Loucy (cell line): ENCODE measurements at regions not wholly inside any gene's neighbourhood (a gene's known extent, or its start where the extent isn't known, plus 50 kb on each side); places are given as distances from the start of the nearest gene placed in this dataset.

Experiments
- H2AFZ ChIP-seq: fragments of 200-600 bp; sonication (generic); 2 replicates; pipeline ENCODE4 v1.6.0; 2016; ENCODE audit warnings: antibody characterized with exemption, mild to moderate bottlenecking, low read length, moderate library complexity
- H3F3A ChIP-seq: fragments of 200-600 bp; 2 replicates; pipeline ENCODE4 v1.6.0; 2016; ENCODE audit warnings: antibody characterized with exemption, low read depth, mild to moderate bottlenecking
- H3K27me3 ChIP-seq: fragments of 200-600 bp; sonication (generic); 2 replicates; pipeline ENCODE4 v1.6.1; 2014; ENCODE audit warnings: low read length, mild to moderate bottlenecking; ENCODE audit not compliant: insufficient read depth, poor library complexity, severe bottlenecking
- H3K36me3 ChIP-seq: fragments of 200-600 bp; sonication (generic); 2 replicates; pipeline ENCODE4 v1.6.1; 2016; ENCODE audit warnings: low read length; ENCODE audit not compliant: insufficient read depth
- H3K4me1 ChIP-seq: fragments of 200-600 bp; sonication (generic); 2 replicates; pipeline ENCODE4 v1.5.1; 2014; ENCODE audit warnings: low read length, mild to moderate bottlenecking; ENCODE audit not compliant: insufficient read depth, poor library complexity, severe bottlenecking
- H3K4me2 ChIP-seq: fragments of 200-600 bp; sonication (generic); 2 replicates; pipeline ENCODE4 v1.6.0; 2014; ENCODE audit warnings: antibody characterized with exemption, low read length, low read depth, mild to moderate bottlenecking; ENCODE audit not compliant: poor library complexity, severe bottlenecking
- H3K4me3 ChIP-seq: fragments of 200-600 bp; sonication (generic); 2 replicates; pipeline ENCODE4 v1.5.1; 2014; ENCODE audit warnings: low read length, mild to moderate bottlenecking, mixed read lengths; ENCODE audit not compliant: poor library complexity, severe bottlenecking
- H3K79me2 ChIP-seq: fragments of 200-600 bp; sonication (generic); 2 replicates; pipeline ENCODE4 v1.6.1; 2014; ENCODE audit warnings: low read length; ENCODE audit not compliant: insufficient read depth
- H3K9ac ChIP-seq: fragments of 200-600 bp; sonication (generic); 2 replicates; pipeline ENCODE4 v1.6.0; 2014; ENCODE audit warnings: mild to moderate bottlenecking, low read depth, low read length, moderate library complexity; ENCODE audit not compliant: poor library complexity, severe bottlenecking
- H3K9me2 ChIP-seq: fragments of 200-600 bp; sonication (generic); replicated peaks from 2 replicates; pipeline ENCODE4 v1.6.1; 2016; ENCODE audit warnings: low read depth, low read length, mixed read lengths
- H3K9me3 ChIP-seq: fragments of 200-600 bp; sonication (generic); 2 replicates; pipeline ENCODE4 v1.6.1; 2014; ENCODE audit warnings: mild to moderate bottlenecking, antibody characterized with exemption, low read length, low read depth; ENCODE audit not compliant: insufficient read depth
- H4K20me1 ChIP-seq: fragments of 200-600 bp; sonication (generic); 2 replicates; pipeline ENCODE4 v1.6.0; 2014; ENCODE audit warnings: antibody characterized with exemption, low read length, mild to moderate bottlenecking; ENCODE audit not compliant: insufficient read depth, poor library complexity, severe bottlenecking
- CTCF ChIP-seq: fragments of 200-600 bp; sonication (generic); conservative IDR thresholded peaks from 2 replicates; pipeline ENCODE4 v1.5.1; 2014; ENCODE audit warnings: mild to moderate bottlenecking, antibody characterized with exemption, low read length
- EZH2phosphoT487 ChIP-seq: fragments of 200-600 bp; IDR thresholded peaks from 2 replicates; pipeline ENCODE4 v1.6.1; 2018; ENCODE audit warnings: antibody characterized with exemption, mild to moderate bottlenecking, moderate library complexity, borderline replicate concordance

DNA sequence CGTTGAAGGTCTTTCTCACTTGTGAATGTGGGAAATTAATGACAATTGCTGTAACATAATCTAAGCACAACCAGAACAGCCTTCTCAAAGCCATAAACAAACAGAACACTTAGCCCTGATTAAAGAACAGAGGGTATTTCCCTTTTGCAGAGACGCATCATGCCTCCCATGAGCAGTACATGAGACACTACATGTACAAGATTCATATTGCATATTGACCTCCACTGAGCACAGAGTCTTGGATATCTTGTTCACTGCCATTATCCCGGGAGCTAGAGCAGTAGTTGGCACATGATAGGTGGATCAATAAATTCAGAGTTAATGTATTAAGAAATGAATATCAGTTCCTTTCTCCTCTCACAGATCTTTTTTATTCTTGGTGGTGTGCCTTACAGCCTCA is 1194.3 kb upstream of the TENM4 start:
- Histone ChIP-seq H4K20me1 (no peaks in the 10 kb centered on the region), H3K4me1 (no peaks in the 10 kb centered on the region), H3K9me3 (no peaks in the 10 kb centered on the region), H3K9me2 (no peaks in the 10 kb centered on the region), H3K27me3 (no peaks in the 10 kb centered on the region), H3K79me2 (no peaks in the 10 kb centered on the region), H3F3A (no peaks in the 10 kb centered on the region), H3K4me2 (no peak overlapping the region), H3K36me3 (no peaks in the 10 kb centered on the region), H3K9ac (no peak overlapping the region), H3K4me3 (no peak overlapping the region), H2AFZ (no peak overlapping the region)
- TF ChIP-seq EZH2phosphoT487 = no peak
- no peak for TF ChIP-seq CTCF

DNA sequence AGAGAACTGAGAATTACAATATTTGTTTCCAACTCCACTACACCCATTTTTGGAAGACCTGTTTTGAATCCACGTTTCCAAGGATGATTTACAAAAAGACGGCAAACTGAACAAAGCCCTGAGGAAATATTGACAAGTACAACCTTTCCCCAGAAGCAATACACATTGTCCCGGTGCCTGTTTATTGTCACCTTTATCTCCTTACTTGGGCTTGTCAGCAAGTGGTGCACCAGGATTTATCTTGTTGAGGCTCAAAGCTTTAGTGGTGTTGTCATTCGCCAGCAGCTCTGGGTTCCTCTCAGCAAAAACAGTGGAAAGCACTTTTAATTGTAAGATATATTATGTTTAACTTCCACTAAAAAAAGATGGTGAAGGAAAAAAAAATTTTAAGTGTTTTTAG is 1191.9 kb upstream of the TENM4 start:
- Histone ChIP-seq H3K4me3 (no peak overlapping the region), H2AFZ (no peak overlapping the region), H3K79me2 (no peaks in the 10 kb centered on the region), H3K36me3 (no peaks in the 10 kb centered on the region), H3K4me1 (no peaks in the 10 kb centered on the region), H3K9me3 (no peaks in the 10 kb centered on the region), H3K4me2 (no peak overlapping the region), H3K9me2 (no peaks in the 10 kb centered on the region), H3K27me3 (no peaks in the 10 kb centered on the region), H3K9ac (no peak overlapping the region), H4K20me1 (no peaks in the 10 kb centered on the region), H3F3A (no peaks in the 10 kb centered on the region)
- no peak for TF ChIP-seq EZH2phosphoT487
- no peak for TF ChIP-seq CTCF

- H3K27me3 ChIP-seq = no peaks in the 10 kb centered on the region
- H3K9me2 ChIP-seq = no peaks in the 10 kb centered on the region
- no peak overlapping the region for H3K9ac ChIP-seq
- no peak overlapping the region for H3K4me2 ChIP-seq
- TF ChIP-seq EZH2phosphoT487 (no peak), CTCF (no peak)
- H3K4me3 ChIP-seq = no peak overlapping the region
- H3K79me2 ChIP-seq = no peaks in the 10 kb centered on the region
- no peaks in the 10 kb centered on the region for H3F3A ChIP-seq
- no peaks in the 10 kb centered on the region for H3K4me1 ChIP-seq
- no peaks in the 10 kb centered on the region for H4K20me1 ChIP-seq
- no peaks in the 10 kb centered on the region for H3K9me3 ChIP-seq
- H2AFZ ChIP-seq = no peak overlapping the region
- H3K36me3 ChIP-seq = no peaks in the 10 kb centered on the region
Measured at GRCh38 chr11:80632156-80632555, 1191.3 kb upstream of the TENM4 start.
